Sigmoid colon (tissue), 6 donors: ENCODE measurements at regions not wholly inside any gene's neighbourhood (a gene's known extent, or its start where the extent isn't known, plus 50 kb on each side); places are given as distances from the start of the nearest gene placed in this dataset.

Source experiments
- DNase-seq: peaks from one replicate; pipeline ENCODE4 v3.0.0-alpha.2; 2019
- H3K27ac ChIP-seq, 4 donors: fragments of 200-600 bp; sonication (generic); one replicate each; pipeline ENCODE4 v1.5.1; 2016 to 2019; ENCODE audit warnings: mild to moderate bottlenecking in 1 of 4
- H3K27me3 ChIP-seq, 3 donors: fragments of 200-600 bp; sonication (generic); one replicate each; pipeline ENCODE4 v1.5.1; 2019; ENCODE audit warnings: mild to moderate bottlenecking in 1 of 3
- H3K36me3 ChIP-seq, 4 donors: fragments of 200-600 bp; sonication (generic); one replicate each; pipeline ENCODE4 v1.5.1; 2016 to 2019
- H3K4me1 ChIP-seq, 4 donors: fragments of 200-600 bp; sonication (generic); one replicate each; pipeline ENCODE4 v1.5.1; 2017 to 2019
- H3K4me3 ChIP-seq, 4 donors: fragments of 200-600 bp; sonication (generic); one replicate each; pipeline ENCODE4 v1.5.1; 2017 to 2019; ENCODE audit warnings: mild to moderate bottlenecking in 2 of 4, moderate library complexity in 1 of 4
- H3K9me3 ChIP-seq, 4 donors: fragments of 200-600 bp in 3 of 4; sonication (generic) in 3 of 4; one replicate each; pipeline versions ENCODE4 v1.5.1 to v1.6.1; 2013 to 2019
- CTCF ChIP-seq, 4 experiments: fragments of 450-650 bp in 3 of 4; fragments of 200-600 bp in 1 of 4; IDR thresholded peaks; one replicate each; pipeline ENCODE4 v1.5.1; 2016 to 2019; ENCODE audit warnings: antibody characterized with exemption in 4 of 4, mild to moderate bottlenecking in 3 of 4, moderate library complexity in 2 of 4
- EP300 ChIP-seq, 4 donors: sonication (generic); formaldehyde crosslinking; IDR thresholded peaks; one replicate each; pipeline ENCODE4 v1.6.1; 2017; ENCODE audit warnings: antibody characterized with exemption in 4 of 4
- POLR2A ChIP-seq, 2 donors: fragments of 450-650 bp; IDR thresholded peaks; one replicate each; pipeline ENCODE4 v1.6.1; 2016; ENCODE audit warnings: antibody characterized with exemption in 2 of 2, mild to moderate bottlenecking in 2 of 2, moderate library complexity in 2 of 2
- POLR2AphosphoS5 ChIP-seq, 4 donors: sonication (generic); formaldehyde crosslinking; IDR thresholded peaks; one replicate each; pipeline ENCODE4 v1.6.1; 2017; ENCODE audit warnings: antibody characterized with exemption in 4 of 4
- WGBS, 2 donors: extraction: QIAGEN DNeasy Blood & Tissue Kit; methylation state at CpG; one replicate each; pipeline ENCODE4 v1.1.7; 2013; 5-methylcytosine and 5-hydroxymethylcytosine counted together
- intact Hi-C: fragments of 100-400 bp; cut with DNase I; formaldehyde crosslinking; loops from one replicate; pipeline ENCODE4 v1.15.1; 2023
- donor health status: healthy with polysubstance abuse.
- donor health status: healthy.

DNA sequence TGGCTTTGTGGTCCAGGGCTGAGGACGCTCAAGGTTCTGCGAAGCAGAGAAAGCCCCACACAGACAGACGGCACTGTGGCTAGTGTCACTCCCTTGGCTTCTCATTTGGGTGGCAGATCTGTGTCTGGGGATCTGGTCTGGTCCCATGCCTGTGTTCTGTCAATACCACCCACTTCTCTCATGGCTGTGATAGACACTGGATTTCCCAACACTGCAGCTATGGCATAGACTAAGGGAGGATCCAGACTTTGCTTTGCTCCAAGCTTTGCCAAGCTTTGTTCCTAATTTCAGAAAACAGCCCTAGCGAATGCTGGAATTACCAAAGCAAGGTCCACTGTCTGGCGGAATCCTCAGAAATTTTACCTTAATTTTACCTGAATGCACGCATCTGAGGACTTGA is 62.1 kb downstream of the GADD45G start:
- DNase-seq, result no peak
- no peak for TF ChIP-seq POLR2AphosphoS5 (IDR thresholded peaks at IDR 0.05)
- Histone ChIP-seq H3K9me3 (no peaks in the 10 kb centered on the region), H3K36me3 (no peaks in the 10 kb centered on the region), H3K4me1 (peaks cover 0 to 9% (median 7%) of the 10 kb centered on the region in 4 donors), H3K4me3 (no peak overlapping the region), H3K27ac (no peak overlapping the region), H3K27me3 (no peaks in the 10 kb centered on the region)
- 87 to 92% methylated on average over 6 of the region's 6 CpGs for WGBS, 2 donors
- intact Hi-C loops, result no loop called here

- WGBS, 2 donors, result 23 to 60% methylated on average over 8 of the region's 8 CpGs
- no peaks in the 10 kb centered on the region for H3K27me3 ChIP-seq
- no peak for DNase-seq
- peaks cover 0 to 2% (median 1%) of the 10 kb centered on the region in 4 donors for H3K4me1 ChIP-seq
- no peak overlapping the region for H3K4me3 ChIP-seq
- no peaks in the 10 kb centered on the region for H3K9me3 ChIP-seq
- TF ChIP-seq EP300 (IDR thresholded peaks at IDR 0.05), result no peak
- TF ChIP-seq POLR2AphosphoS5 (IDR thresholded peaks at IDR 0.05), result no peak
- TF ChIP-seq POLR2A (IDR thresholded peaks at IDR 0.05), result no peak
- TF ChIP-seq CTCF (IDR thresholded peaks at IDR 0.05), result no peak
- intact Hi-C loops, result no loop called here
- no peaks in the 10 kb centered on the region for H3K36me3 ChIP-seq
- H3K27ac ChIP-seq, result no peak overlapping the region
These were observed 62.9 kb downstream of the GADD45G start for GRCh38 chr9:89667726-89668125.

DNA sequence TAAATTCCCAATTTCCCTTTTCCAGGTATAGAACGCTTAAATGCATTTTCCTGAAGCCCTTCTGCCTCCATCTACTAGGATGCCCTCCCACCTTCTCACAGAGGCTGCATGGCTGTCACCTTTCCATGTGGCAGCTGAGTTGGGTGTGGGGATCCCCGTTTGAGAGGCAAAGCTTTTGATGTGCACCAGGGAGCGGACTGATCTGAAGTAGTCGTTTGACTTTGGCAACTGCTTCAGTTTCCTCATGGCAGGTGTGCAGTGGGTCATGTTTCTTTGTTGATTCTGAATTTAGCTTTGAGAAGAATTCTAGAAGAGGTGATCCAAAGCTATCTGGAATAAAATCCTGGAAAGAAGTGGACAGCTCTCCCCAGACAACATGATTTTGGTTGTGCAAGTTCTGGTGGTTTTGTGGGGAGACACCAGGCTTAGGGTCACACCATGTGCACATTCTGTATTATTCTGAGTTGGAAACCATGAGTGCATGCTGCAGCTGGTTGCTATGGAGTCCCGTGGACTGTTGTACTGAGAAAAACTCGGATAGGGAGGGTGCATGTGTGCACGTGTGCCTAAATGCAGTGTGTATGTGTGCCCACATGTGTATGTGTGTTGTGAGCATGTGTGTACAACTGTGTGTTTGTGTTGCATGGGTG is 63.5 kb downstream of the GADD45G start:
- H3K4me3 ChIP-seq, result no peak overlapping the region
- no peak overlapping the region for H3K27ac ChIP-seq
- no peaks in the 10 kb centered on the region for H3K4me1 ChIP-seq
- TF ChIP-seq POLR2AphosphoS5 (IDR thresholded peaks at IDR 0.05), result no peak
- no peak for TF ChIP-seq EP300 (IDR thresholded peaks at IDR 0.05)
- no peak for TF ChIP-seq POLR2A (IDR thresholded peaks at IDR 0.05)
- no peak for TF ChIP-seq CTCF (IDR thresholded peaks at IDR 0.05)
- WGBS, 2 donors, result 20 to 50% methylated on average over 7 of the region's 7 CpGs
- H3K36me3 ChIP-seq, result no peaks in the 10 kb centered on the region
- DNase-seq, result no peak
- no peaks in the 10 kb centered on the region for H3K9me3 ChIP-seq
- H3K27me3 ChIP-seq, result no peaks in the 10 kb centered on the region
- intact Hi-C loops, result no loop called here

- DNase-seq, result no peak
- H3K27ac ChIP-seq, result no peak overlapping the region
- TF ChIP-seq EP300 (IDR thresholded peaks at IDR 0.05) (no peak), CTCF (IDR thresholded peaks at IDR 0.05) (no peak), POLR2AphosphoS5 (IDR thresholded peaks at IDR 0.05) (no peak)
- H3K9me3 ChIP-seq, result no peaks in the 10 kb centered on the region
- H3K4me3 ChIP-seq, result no peak overlapping the region
- 92 to 95% methylated on average over 2 of the region's 2 CpGs for WGBS, 2 donors
- H3K27me3 ChIP-seq, result no peaks in the 10 kb centered on the region
- no peaks in the 10 kb centered on the region for H3K4me1 ChIP-seq
- intact Hi-C loops, result no loop called here
- H3K36me3 ChIP-seq, result no peaks in the 10 kb centered on the region
These were observed 64.0 kb downstream of the GADD45G start for GRCh38 chr9:89668866-89669246.

DNA sequence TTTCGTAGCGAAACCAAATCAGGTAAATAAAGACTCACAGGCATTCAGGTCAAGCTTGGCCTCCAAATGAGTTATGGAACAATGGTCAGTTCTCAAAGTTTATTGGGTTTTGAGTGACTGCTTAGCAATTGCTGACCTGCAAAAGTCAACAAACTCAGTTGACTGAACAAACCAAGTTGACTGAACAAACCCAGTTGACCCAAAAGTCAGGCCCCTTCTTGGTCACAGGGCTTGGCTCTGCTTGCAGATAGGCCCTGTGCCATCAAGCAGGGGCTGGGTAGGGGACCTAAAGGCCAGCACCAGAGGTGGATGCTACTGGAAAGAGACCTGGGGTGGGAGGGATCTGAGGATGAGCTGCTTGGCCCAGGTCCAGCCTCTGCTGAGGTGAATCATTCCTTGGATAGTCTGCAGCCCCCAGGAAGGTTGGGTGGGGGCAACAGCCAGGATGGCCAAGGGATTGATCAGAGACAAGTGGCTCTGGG is 64.6 kb downstream of the GADD45G start:
- no peak overlapping the region for H3K27ac ChIP-seq
- TF ChIP-seq POLR2A (IDR thresholded peaks at IDR 0.05) (no peak), POLR2AphosphoS5 (IDR thresholded peaks at IDR 0.05) (no peak), CTCF (IDR thresholded peaks at IDR 0.05) (no peak), EP300 (IDR thresholded peaks at IDR 0.05) (no peak)
- no peak overlapping the region for H3K4me3 ChIP-seq
- H3K9me3 ChIP-seq, result no peaks in the 10 kb centered on the region
- no peaks in the 10 kb centered on the region for H3K27me3 ChIP-seq
- no peaks in the 10 kb centered on the region for H3K36me3 ChIP-seq
- H3K4me1 ChIP-seq, result no peaks in the 10 kb centered on the region
- WGBS, 2 donors, result 65 to 69% methylated on average over 2 of the region's 2 CpGs
- intact Hi-C loops, result no loop called here
- peak; percentile 58 for DNase-seq
